Trophoblast cell (in vitro differentiated cells and primary cell): ENCODE measurements at regions not wholly inside any gene's neighbourhood (a gene's known extent, or its start where the extent isn't known, plus 50 kb on each side); places are given as distances from the start of the nearest gene placed in this dataset.
"Not testable (repeated sequence)": the region's sequence is repeated elsewhere in the genome, so short reads cannot be mapped to it uniquely, and the experiment has no call there.

Source experiments
- DNase-seq, 2 donors: peaks; one replicate each; pipeline ENCODE4 v3.0.0-alpha.2; 2016
- H2AFZ ChIP-seq: 2 replicates; pipeline ENCODE4 v1.6.1; 2013; ENCODE audit warnings: low read length, moderate library complexity, mild to moderate bottlenecking; ENCODE audit not compliant: insufficient read depth, poor library complexity
- H2AK5ac ChIP-seq: 2 replicates; pipeline ENCODE4 v1.6.1; 2013; ENCODE audit warnings: mild to moderate bottlenecking, low read length
- H2BK120ac ChIP-seq: 2 replicates; pipeline ENCODE4 v1.6.1; 2013; ENCODE audit warnings: low read length, mild to moderate bottlenecking, moderate library complexity; ENCODE audit not compliant: insufficient read depth, poor library complexity
- H2BK12ac ChIP-seq: 2 replicates; pipeline ENCODE4 v1.6.1; 2013; ENCODE audit warnings: mild to moderate bottlenecking, low read length, moderate library complexity
- H2BK5ac ChIP-seq: 2 replicates; pipeline ENCODE4 v1.6.1; 2013; ENCODE audit warnings: low read length, low read depth, moderate library complexity, mild to moderate bottlenecking; ENCODE audit not compliant: poor library complexity
- H3K14ac ChIP-seq: 2 replicates; pipeline ENCODE4 v1.6.1; 2013; ENCODE audit warnings: mild to moderate bottlenecking, low read length
- H3K18ac ChIP-seq: 2 replicates; pipeline ENCODE4 v1.6.1; 2013; ENCODE audit warnings: mild to moderate bottlenecking, low read length
- H3K23ac ChIP-seq: 2 replicates; pipeline ENCODE4 v1.6.1; 2013; ENCODE audit warnings: low read length
- H3K27ac ChIP-seq: 2 replicates; pipeline ENCODE4 v1.5.1; 2013; ENCODE audit warnings: low read depth, mild to moderate bottlenecking, inconsistent platforms, low read length, moderate library complexity
- H3K27me3 ChIP-seq: 2 replicates; pipeline ENCODE4 v1.6.1; 2013; ENCODE audit warnings: inconsistent platforms, mild to moderate bottlenecking, low read length, moderate library complexity; ENCODE audit not compliant: insufficient read depth
- H3K36me3 ChIP-seq, 2 experiments: 1 replicate in 1 of 2; 2 replicates in 1 of 2; pipeline ENCODE4 v1.6.1; 2013; ENCODE audit warnings: low read length in 2 of 2, mild to moderate bottlenecking in 2 of 2, moderate library complexity in 1 of 2; ENCODE audit not compliant: insufficient read depth in 2 of 2, control insufficient read depth in 1 of 2
- H3K4ac ChIP-seq: 2 replicates; pipeline ENCODE4 v1.6.1; 2013; ENCODE audit warnings: low read depth, mild to moderate bottlenecking, low read length, moderate library complexity
- H3K4me1 ChIP-seq, 2 experiments: 1 replicate in 1 of 2; 2 replicates in 1 of 2; pipeline ENCODE4 v1.6.1; 2013; ENCODE audit warnings: low read length in 2 of 2, mild to moderate bottlenecking in 2 of 2, moderate library complexity in 1 of 2; ENCODE audit not compliant: insufficient read depth in 2 of 2, control insufficient read depth in 1 of 2
- H3K4me2 ChIP-seq: 2 replicates; pipeline ENCODE4 v1.6.1; 2013; ENCODE audit warnings: inconsistent platforms, mild to moderate bottlenecking, low read length, moderate library complexity
- H3K4me3 ChIP-seq: 2 replicates; pipeline ENCODE4 v1.5.1; 2013; ENCODE audit warnings: mild to moderate bottlenecking, low read depth, low read length, inconsistent platforms
- H3K79me1 ChIP-seq: one replicate; pipeline ENCODE4 v1.6.1; 2013; ENCODE audit warnings: low read length
- H3K79me2 ChIP-seq: 2 replicates; pipeline ENCODE4 v1.6.1; 2013; ENCODE audit warnings: low read length, mild to moderate bottlenecking; ENCODE audit not compliant: control insufficient read depth, insufficient read depth, poor library complexity
- H3K9ac ChIP-seq: 2 replicates; pipeline ENCODE4 v1.6.1; 2013; ENCODE audit warnings: mild to moderate bottlenecking, low read length
- H3K9me3 ChIP-seq: 2 replicates; pipeline ENCODE4 v1.6.1; 2013; ENCODE audit warnings: low read depth, mild to moderate bottlenecking, control low read depth, inconsistent platforms, low read length; ENCODE audit not compliant: insufficient read depth
- H4K12ac ChIP-seq: 2 replicates; pipeline ENCODE4 v1.6.1; 2013; ENCODE audit warnings: low read depth, mild to moderate bottlenecking, low read length, moderate library complexity
- H4K8ac ChIP-seq: 2 replicates; pipeline ENCODE4 v1.6.1; 2013; ENCODE audit warnings: low read depth, mild to moderate bottlenecking, low read length, moderate library complexity
- H4K91ac ChIP-seq: one replicate; pipeline ENCODE4 v1.6.1; 2013; ENCODE audit warnings: low read depth, mild to moderate bottlenecking, low read length, moderate library complexity
- WGBS: extraction: QIAGEN DNeasy Blood & Tissue Kit; methylation state at CpG from one replicate; pipeline ENCODE4 v1.1.7; 2013; ENCODE audit warnings: missing lambda C conversion rate; ENCODE audit not compliant: insufficient read length, insufficient coverage; ENCODE audit errors: extremely low coverage; 5-methylcytosine and 5-hydroxymethylcytosine counted together

DNA sequence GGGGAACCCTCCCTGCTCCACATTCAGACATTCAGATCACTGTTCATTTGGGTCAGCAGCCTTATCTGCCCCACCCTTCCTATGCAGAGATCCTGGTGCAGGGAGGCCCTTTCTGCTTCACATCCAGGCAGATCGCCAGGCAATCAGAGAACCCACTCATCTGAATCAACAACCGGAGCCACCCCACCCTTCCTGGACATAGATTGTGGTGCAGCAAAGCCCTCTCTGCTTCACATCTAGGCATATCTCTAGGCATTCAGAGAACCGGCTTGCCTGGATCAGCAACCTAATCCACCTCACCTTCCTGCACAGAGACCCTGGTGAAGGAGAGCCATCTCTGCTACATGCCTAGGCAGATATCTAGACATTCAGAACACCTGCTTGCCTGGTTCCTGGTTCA, 184.5 kb upstream of the CNTNAP5 start:
- H4K8ac ChIP-seq = no peak overlapping the region
- H3K36me3 ChIP-seq = no peaks in the 10 kb centered on the region
- H3K4ac ChIP-seq = no peak overlapping the region
- no peak overlapping the region for H2BK12ac ChIP-seq
- H2AFZ ChIP-seq = no peak overlapping the region
- no peak overlapping the region for H3K9ac ChIP-seq
- no peak overlapping the region for H2AK5ac ChIP-seq
- no peaks in the 10 kb centered on the region for H3K79me1 ChIP-seq
- no peak overlapping the region for H4K91ac ChIP-seq
- no peak overlapping the region for H4K12ac ChIP-seq
- no CpG with 5 or more reads among the region's 3 CpGs for WGBS
- H2BK5ac ChIP-seq = no peak overlapping the region
- H3K4me1 ChIP-seq = no peaks in the 10 kb centered on the region
- H3K23ac ChIP-seq = no peak overlapping the region
- no peak overlapping the region for H3K14ac ChIP-seq
- no peaks in the 10 kb centered on the region for H3K79me2 ChIP-seq
- H3K4me3 ChIP-seq = no peak overlapping the region
- H3K18ac ChIP-seq = no peak overlapping the region
- H3K27ac ChIP-seq = no peak overlapping the region
- no peak overlapping the region for H2BK120ac ChIP-seq
- H3K9me3 ChIP-seq = peaks cover 6% of the 10 kb centered on the region
- H3K27me3 ChIP-seq = no peaks in the 10 kb centered on the region
- no peak overlapping the region for H3K4me2 ChIP-seq
- no peak for DNase-seq

- no peak overlapping the region for H2BK5ac ChIP-seq
- no peak overlapping the region for H3K9ac ChIP-seq
- no peak overlapping the region for H2BK120ac ChIP-seq
- H4K91ac ChIP-seq = no peak overlapping the region
- no peaks in the 10 kb centered on the region for H3K79me1 ChIP-seq
- H3K14ac ChIP-seq = no peak overlapping the region
- H3K4ac ChIP-seq = no peak overlapping the region
- H3K4me3 ChIP-seq = no peak overlapping the region
- H3K36me3 ChIP-seq = no peaks in the 10 kb centered on the region
- H2AFZ ChIP-seq = no peak overlapping the region
- no peak for DNase-seq
- no peak overlapping the region for H4K8ac ChIP-seq
- no CpG with 5 or more reads among the region's 1 CpG for WGBS
- no peak overlapping the region for H3K4me2 ChIP-seq
- H2AK5ac ChIP-seq = no peak overlapping the region
- no peak overlapping the region for H3K23ac ChIP-seq
- H3K79me2 ChIP-seq = no peaks in the 10 kb centered on the region
- no peak overlapping the region for H3K27ac ChIP-seq
- H3K18ac ChIP-seq = no peak overlapping the region
- no peaks in the 10 kb centered on the region for H3K4me1 ChIP-seq
- H3K27me3 ChIP-seq = no peaks in the 10 kb centered on the region
- no peak overlapping the region for H2BK12ac ChIP-seq
- peaks cover 4% of the 10 kb centered on the region for H3K9me3 ChIP-seq
- H4K12ac ChIP-seq = no peak overlapping the region
These were observed 173.8 kb upstream of the CNTNAP5 start for GRCh38 chr2:123851281-123851680.

DNA sequence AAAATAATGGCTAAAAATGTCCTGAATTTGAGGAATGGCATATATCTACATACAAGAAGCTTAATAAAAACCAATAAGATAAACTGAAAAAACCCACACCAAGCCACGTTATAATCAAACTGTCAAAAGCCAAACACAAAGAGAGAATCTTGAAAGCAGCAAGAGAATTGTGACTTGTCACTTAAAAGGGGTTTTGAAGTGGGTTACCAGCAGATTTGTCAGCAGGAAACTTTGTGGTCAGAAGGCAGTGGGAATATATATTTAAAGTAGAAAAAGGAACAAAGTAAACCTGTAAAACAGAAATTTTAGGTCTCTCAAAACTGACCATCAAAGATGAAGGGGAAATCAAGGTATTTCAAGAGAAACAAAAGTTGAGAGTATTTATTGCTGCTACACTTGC, 171.9 kb upstream of the CNTNAP5 start:
- Histone ChIP-seq H3K14ac (no peak overlapping the region), H2BK12ac (no peak overlapping the region), H2BK120ac (no peak overlapping the region), H3K4me1 (no peaks in the 10 kb centered on the region), H3K4me2 (no peak overlapping the region), H2AFZ (no peak overlapping the region), H2AK5ac (no peak overlapping the region), H3K79me1 (no peaks in the 10 kb centered on the region), H2BK5ac (no peak overlapping the region), H3K4me3 (no peak overlapping the region), H3K27ac (no peak overlapping the region), H3K9ac (no peak overlapping the region), H4K91ac (no peak overlapping the region), H3K36me3 (no peaks in the 10 kb centered on the region), H4K8ac (no peak overlapping the region), H3K9me3 (peaks cover 4% of the 10 kb centered on the region), H3K4ac (no peak overlapping the region), H3K27me3 (no peaks in the 10 kb centered on the region), H4K12ac (no peak overlapping the region), H3K18ac (no peak overlapping the region), H3K79me2 (no peaks in the 10 kb centered on the region), H3K23ac (no peak overlapping the region)
- DNase-seq = no peak
- WGBS = no CpG with 5 or more reads among the region's 1 CpG

DNA sequence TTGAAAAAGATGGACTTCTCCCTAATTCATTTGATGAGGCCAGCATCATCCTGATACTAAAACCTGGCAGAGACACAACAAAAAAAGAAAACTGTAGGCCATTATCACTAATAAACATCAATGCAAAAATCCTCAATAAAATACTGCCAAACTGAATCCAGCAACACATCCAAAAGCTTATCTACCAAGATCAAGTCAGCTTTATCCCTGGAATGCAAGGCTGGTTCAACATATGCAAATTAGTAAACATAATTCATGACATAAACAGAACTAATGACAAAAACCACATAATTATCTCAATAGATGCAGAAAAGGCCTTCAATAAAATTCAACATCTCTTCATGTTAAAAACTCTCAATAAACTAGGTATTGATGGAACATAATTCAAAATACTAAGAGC, 166.1 kb upstream of the CNTNAP5 start:
- H2BK5ac ChIP-seq, H2AK5ac ChIP-seq, H3K4ac ChIP-seq, H2BK120ac ChIP-seq, H3K14ac ChIP-seq, H3K27ac ChIP-seq, H4K12ac ChIP-seq, DNase-seq, H4K91ac ChIP-seq, H3K36me3 ChIP-seq, H3K4me2 ChIP-seq, H3K4me3 ChIP-seq, H3K79me1 ChIP-seq, H2AFZ ChIP-seq, H3K27me3 ChIP-seq, H3K23ac ChIP-seq, H3K18ac ChIP-seq, H3K4me1 ChIP-seq, H3K79me2 ChIP-seq, H4K8ac ChIP-seq, H3K9ac ChIP-seq, H3K9me3 ChIP-seq, H2BK12ac ChIP-seq: not testable (repeated sequence)

GRCh38 chr2:123864416-123864815, 160.7 kb upstream of the CNTNAP5 start:
- H2BK12ac ChIP-seq = no peak overlapping the region
- no peaks in the 10 kb centered on the region for H3K79me2 ChIP-seq
- no peaks in the 10 kb centered on the region for H3K79me1 ChIP-seq
- H3K27me3 ChIP-seq = no peaks in the 10 kb centered on the region
- H2BK120ac ChIP-seq = no peak overlapping the region
- no peak overlapping the region for H3K27ac ChIP-seq
- no peaks in the 10 kb centered on the region for H3K36me3 ChIP-seq
- no peak overlapping the region for H3K18ac ChIP-seq
- H2AFZ ChIP-seq = no peak overlapping the region
- H3K9ac ChIP-seq = no peak overlapping the region
- no peak overlapping the region for H3K4me2 ChIP-seq
- H3K23ac ChIP-seq = no peak overlapping the region
- no peak overlapping the region for H4K8ac ChIP-seq
- H4K12ac ChIP-seq = no peak overlapping the region
- no peak overlapping the region for H2AK5ac ChIP-seq
- no peaks in the 10 kb centered on the region for H3K4me1 ChIP-seq
- H2BK5ac ChIP-seq = no peak overlapping the region
- H3K4ac ChIP-seq = no peak overlapping the region
- H3K9me3 ChIP-seq = no peaks in the 10 kb centered on the region
- H3K14ac ChIP-seq = no peak overlapping the region
- H4K91ac ChIP-seq = no peak overlapping the region
- no peak for DNase-seq
- WGBS = no CpG with 5 or more reads among the region's 1 CpG
- no peak overlapping the region for H3K4me3 ChIP-seq
